SK-N-SH (cell line): ENCODE measurements at regions not wholly inside any gene's neighbourhood (a gene's known extent, or its start where the extent isn't known, plus 50 kb on each side); places are given as distances from the start of the nearest gene placed in this dataset.

Source experiments
- MEF2A ChIP-seq: IDR thresholded peaks from 2 replicates; pipeline ENCODE4 v1.4.0; 2012; ENCODE audit warnings: low read depth, borderline replicate concordance
- RAD21 ChIP-seq: IDR thresholded peaks from 2 replicates; pipeline ENCODE4 v1.6.1; 2012; ENCODE audit warnings: mild to moderate bottlenecking, low read length

GRCh38 chrX:8075636-8076035 lies 95.4 kb downstream of the VCX2 start:
- TF ChIP-seq MEF2A (no peak), RAD21 (no peak)
